ENCODE measurements at regions not wholly inside any gene's neighbourhood (a gene's known extent, or its start where the extent isn't known, plus 50 kb on each side); places are given as distances from the start of the nearest gene placed in this dataset.
A peak's percentile ranks its signal among the peaks of the same experiment; 100 is the strongest.

GRCh38 chr1:31505911-31506497 is 70.3 kb upstream of the TINAGL1 start:
- no peak for TF ChIP-seq CTCF (IDR thresholded peaks at IDR 0.05; ENCODE audit: control insufficient read depth, extremely low read depth, insufficient read depth)
- no peak for DNase-seq (ENCODE audit: low read depth)
- H3K4me3 ChIP-seq (ENCODE audit: low read depth, low read length): no peak overlapping the region

- TF ChIP-seq CTCF (IDR thresholded peaks at IDR 0.05; ENCODE audit: control insufficient read depth, extremely low read depth, insufficient read depth): no peak
- H3K4me3 ChIP-seq (ENCODE audit: low read depth, low read length): no peak overlapping the region
- DNase-seq (ENCODE audit: low read depth): no peak
These were observed 69.1 kb upstream of the TINAGL1 start for GRCh38 chr1:31507221-31507620.

- H3K4me3 ChIP-seq (ENCODE audit: low read depth, low read length): no peak overlapping the region
- TF ChIP-seq CTCF (IDR thresholded peaks at IDR 0.05; ENCODE audit: control insufficient read depth, extremely low read depth, insufficient read depth): no peak
- no peak for DNase-seq (ENCODE audit: low read depth)
These were observed 68.4 kb upstream of the TINAGL1 start for GRCh38 chr1:31507676-31508530.

- no peak for DNase-seq (ENCODE audit: low read depth)
- no peak for TF ChIP-seq CTCF (IDR thresholded peaks at IDR 0.05; ENCODE audit: control insufficient read depth, extremely low read depth, insufficient read depth)
- no peak overlapping the region for H3K4me3 ChIP-seq (ENCODE audit: low read depth, low read length)
These were observed 66.9 kb upstream of the TINAGL1 start for GRCh38 chr1:31509124-31510072.

GRCh38 chr1:31510304-31510703 is 66.0 kb upstream of the TINAGL1 start:
- DNase-seq (ENCODE audit: low read depth): peak; percentile 48
- H3K4me3 ChIP-seq (ENCODE audit: low read depth, low read length): no peak overlapping the region
- TF ChIP-seq CTCF (IDR thresholded peaks at IDR 0.05; ENCODE audit: control insufficient read depth, extremely low read depth, insufficient read depth): no peak

GRCh38 chr1:31510853-31511789 is 65.2 kb upstream of the TINAGL1 start:
- no peak for TF ChIP-seq CTCF (IDR thresholded peaks at IDR 0.05; ENCODE audit: control insufficient read depth, extremely low read depth, insufficient read depth)

More at GRCh38 chr1:31510853-31511789, 65.2 kb upstream of the TINAGL1 start:
- DNase-seq (ENCODE audit: low read depth): peak; percentile 85
- no peak overlapping the region for H3K4me3 ChIP-seq (ENCODE audit: low read depth, low read length)
